Epidermal melanocyte (primary cell): ENCODE measurements at regions not wholly inside any gene's neighbourhood (a gene's known extent, or its start where the extent isn't known, plus 50 kb on each side); places are given as distances from the start of the nearest gene placed in this dataset.
"Not testable (repeated sequence)": the region's sequence is repeated elsewhere in the genome, so short reads cannot be mapped to it uniquely, and the experiment has no call there.

ENCODE experiments used
- DNase-seq: peaks from one replicate; pipeline ENCODE4 v3.0.0; 2011; ENCODE audit warnings: low spot score; ENCODE audit not compliant: insufficient read length

DNA sequence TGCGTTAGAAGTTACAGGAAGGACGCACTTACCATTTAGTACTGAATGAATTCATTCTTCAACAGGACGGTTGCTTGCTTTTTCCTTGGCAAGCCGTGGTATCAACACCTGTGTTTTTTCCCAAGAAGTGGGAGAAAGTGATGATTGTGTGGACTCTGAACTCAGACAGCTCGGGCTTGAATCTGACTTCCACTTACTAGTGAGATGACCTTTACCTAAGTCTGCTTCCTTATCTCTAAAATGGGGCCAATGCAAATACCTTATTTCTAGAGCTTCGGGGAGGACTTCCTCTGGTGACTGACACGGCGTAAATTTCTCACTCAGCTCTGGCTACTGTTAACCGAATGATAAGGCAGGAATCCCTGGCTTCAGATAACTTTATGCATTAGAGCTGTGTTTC lies 146.8 kb upstream of the RBPJ start:
- no peak for DNase-seq

DNA sequence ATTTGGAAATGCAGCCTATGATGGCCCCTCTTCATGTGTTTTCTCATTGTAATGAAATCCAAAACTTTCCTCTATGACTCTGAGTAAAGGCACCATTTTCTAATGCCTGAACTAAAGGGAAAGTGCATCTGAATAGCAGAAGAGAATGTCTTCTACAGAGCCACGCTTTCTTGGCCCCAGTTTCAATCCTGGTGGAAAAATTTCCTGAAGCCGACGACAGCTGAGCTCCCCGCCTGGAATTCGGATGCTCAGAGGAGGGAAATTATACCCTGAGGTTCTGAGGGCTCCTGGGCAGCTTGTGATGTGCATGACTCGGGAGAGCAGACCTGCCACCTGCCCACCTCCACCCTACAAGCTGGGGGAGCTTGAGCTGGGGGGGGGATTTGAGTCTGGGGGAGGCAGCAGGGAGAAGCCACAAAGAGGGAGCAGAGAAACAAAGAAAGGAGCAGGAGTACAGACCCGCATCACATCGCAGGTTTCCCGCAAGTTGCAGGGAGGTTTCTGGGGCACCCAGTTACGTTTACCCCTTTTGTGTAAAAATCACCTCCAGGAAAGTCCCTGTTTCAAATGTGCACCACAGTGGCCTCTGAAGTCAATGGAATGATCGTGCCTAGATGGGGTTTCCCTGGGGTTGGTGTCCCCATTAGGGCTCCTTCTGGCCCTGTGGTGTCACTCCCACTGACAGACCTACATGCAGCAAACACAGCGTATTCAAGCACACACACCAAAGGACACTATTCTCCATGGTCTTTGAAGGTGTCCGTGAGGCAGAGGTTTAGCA lies 145.6 kb upstream of the RBPJ start:
- DNase-seq = no peak

DNA sequence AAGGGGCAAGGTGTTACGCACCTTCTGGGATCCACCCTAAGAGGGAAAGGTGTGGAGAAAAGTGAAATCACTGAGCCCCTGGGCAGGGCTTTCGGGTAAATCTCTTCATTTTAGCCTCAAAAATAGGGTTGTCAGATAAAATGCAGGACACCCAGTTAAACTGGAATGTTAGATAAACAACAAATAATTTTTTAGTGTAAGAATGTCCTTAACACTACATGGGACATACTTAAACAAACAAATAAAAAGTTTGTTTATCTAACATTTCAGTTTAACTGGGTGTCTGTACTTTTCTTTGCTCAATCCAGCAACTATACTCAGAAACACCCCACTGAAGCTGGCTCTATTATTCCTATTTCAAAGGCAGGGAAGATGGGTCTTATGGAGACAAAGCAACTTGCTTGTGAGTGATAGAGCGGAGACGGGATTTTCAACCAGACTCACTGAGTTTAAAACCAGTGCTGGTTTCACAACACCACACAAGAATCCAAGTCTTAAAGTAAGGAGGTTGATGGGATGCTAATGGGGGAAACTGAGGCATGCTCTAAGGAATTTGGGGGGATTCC lies 144.8 kb upstream of the RBPJ start:
- DNase-seq = no peak

DNA sequence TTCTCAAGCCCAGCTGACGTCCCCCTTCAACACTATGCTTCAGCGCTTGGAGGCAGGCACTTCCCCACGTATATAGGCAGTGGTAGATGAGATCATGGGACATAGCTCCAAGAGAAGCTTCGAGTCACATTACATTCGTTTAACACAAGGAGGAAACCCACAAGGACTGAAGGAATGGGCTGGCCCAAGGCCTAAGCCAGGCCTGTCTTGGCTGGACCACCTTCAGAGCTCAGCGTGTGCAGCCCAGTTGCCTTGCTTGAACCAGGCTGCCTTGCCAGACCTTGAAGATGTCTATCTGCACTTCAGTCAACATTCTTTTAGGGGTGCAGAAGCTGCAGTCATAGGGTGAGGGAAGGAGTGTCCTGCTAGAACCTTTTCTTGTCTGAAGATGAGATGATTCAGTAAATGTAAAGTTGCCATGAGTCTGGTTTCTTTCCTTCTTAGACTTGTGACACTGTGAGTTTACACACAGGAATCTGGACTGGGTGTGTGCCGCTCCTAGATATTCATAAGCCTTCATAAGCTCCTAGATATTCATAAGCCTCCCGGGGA lies 144.1 kb upstream of the RBPJ start:
- DNase-seq = no peak

DNA sequence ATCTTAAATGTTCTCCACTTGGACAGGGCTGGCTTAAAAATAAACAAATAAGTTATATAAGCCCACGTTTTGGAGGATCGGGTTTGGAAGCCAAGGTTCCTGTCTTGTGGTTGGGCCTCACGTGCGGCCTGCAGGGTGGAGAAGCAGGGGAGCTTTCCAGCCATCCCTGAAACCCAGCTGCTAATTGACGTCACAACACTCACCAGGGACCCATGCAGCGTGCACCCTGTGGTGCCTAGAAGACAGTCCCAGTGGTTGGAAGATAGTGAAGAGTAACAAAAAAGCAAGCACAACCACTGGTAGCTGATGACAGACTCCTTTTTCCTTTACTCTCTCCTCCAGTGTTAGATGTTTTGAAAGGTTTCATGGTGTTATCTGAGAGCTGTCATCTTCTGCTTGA lies 142.0 kb upstream of the RBPJ start:
- DNase-seq = no peak

DNA sequence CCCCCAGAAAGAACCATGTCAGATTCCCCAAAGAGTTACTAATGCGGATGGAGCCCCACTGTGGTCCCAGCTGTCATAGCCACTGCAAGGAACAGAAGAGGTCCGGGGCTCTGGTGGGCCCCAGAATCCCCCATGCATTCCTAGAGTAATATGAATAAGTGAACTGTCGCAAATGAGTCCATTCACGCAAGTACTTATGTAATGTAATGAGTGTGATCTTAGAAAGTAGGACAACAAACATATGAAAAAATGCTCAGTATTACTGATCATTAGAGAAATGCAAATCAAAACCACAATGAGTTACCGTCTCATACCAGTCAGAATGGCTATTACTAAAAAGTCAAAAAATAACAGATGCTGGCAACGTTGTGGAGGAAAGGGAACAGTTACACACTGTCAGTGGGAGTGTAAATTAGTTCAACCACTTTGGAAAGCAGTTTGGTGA lies 141.5 kb upstream of the RBPJ start:
- DNase-seq = no peak

DNA sequence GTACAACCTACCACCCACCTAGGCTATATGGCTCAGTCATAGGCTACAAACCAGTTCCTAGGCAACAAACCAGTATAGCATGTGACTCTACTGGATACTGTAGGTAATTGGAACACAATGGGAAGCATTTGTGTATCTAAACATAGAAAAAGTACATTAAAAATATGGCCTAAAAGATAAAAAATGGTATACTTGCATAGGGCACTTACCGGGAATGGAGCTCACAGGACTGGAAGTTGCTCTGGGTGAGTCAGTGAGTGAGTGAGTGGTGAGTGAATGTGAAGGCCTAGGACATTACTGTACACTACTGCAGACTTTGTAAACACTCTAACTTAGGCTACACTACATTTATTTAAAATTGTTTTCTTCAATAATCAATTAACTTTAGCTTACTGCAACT lies 139.2 kb upstream of the RBPJ start:
- DNase-seq = no peak

DNA sequence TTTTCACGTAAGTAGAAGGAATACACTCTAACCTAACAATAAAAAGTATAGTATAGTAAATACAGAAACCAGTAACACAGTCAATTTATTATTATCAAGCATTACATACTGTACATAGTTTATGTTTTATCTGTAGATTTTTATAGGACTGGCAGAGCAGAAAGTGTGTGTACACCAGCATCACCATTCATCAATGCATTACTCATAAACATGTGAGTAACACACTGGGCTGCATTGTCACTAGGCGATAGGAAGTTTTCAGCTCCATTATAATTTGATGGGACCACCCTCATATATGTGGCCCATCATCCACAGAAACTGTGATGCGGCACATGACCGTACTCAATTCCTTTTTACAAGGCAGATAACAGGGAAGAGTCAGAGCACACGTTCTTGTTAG lies 137.8 kb upstream of the RBPJ start:
- DNase-seq = no peak

DNA sequence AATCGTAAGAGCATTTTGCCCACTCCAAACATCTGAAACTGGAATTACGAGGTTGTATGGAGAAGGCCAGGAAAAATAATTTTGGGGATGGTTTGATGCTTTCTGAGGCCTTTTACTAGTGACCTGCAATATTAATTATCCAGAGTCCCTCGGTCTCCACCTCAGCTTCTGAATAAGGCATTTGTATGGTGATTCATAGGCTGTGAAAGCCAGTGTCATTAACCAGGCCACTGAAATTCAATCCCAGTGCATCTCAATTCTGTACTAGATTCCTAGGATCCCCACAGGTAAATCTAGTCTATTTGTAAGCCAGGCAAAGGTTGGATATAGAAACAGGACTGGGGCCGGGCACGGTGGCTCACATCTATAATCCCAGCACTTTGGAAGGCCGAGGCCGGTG lies 135.4 kb upstream of the RBPJ start:
- DNase-seq = no peak

DNA sequence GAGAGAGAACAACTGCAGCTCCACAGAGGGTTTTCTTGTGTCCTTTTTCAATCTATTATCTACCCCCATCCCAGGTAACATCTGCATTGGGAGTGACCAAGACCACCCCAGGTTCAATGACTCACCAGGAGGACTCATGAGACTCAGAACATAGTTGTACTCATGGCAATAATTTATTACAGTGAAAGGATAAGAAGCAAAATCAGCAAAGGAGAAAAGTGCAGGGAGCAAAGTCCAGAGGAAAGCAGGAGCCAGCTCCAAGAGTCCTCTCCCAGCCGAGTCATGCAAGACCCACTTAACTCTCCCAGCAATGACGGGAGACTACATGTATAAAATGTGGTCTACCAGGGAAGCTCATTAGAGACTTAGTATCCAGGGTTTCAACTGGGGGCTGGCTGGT lies 129.5 kb upstream of the RBPJ start:
- no peak for DNase-seq

DNA sequence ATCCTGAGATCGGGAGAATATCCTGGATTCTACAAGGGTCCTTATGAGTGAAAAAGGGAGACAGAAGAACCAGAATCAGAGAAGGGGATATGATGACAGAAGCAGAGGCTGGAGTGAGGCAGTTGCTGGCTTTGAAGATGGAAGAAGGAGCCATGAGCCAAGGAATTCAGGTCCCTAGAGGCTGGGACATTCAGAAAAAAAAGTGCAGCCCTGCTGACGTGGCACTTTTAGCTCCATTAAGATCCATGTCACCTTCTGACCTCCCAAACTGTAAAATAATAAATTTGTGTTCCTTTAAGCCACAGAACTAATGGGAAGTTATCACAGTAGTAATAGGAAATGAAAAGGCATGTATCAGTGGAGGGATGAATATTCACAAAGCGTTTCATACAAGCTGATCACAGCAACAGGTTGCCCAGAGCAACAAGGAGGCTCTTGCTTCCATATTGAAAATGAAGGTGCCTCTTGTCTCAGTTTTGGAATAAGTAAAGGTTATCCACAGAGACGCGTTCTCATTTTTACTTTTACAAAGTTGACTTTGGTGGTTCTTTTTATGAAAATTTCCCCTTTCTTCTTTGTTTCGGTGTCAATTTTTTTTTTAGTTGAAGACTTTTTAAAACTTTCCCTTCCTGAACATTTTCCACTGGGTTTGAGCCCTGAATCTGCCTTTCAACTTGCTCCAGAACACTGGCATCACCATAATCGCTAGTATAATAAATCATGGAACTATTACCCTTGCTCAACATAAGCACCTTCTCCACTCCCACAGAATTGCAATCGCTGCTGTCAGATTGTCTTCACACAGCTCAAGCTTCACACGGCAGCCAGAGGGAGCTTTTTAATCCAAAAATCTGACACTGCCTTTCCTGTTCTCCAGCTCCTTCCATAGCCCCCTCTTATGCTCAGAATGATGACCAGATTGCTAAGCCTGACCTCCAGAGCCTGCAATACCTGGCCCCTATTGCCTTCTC lies 127.6 kb upstream of the RBPJ start:
- no peak for DNase-seq

DNA sequence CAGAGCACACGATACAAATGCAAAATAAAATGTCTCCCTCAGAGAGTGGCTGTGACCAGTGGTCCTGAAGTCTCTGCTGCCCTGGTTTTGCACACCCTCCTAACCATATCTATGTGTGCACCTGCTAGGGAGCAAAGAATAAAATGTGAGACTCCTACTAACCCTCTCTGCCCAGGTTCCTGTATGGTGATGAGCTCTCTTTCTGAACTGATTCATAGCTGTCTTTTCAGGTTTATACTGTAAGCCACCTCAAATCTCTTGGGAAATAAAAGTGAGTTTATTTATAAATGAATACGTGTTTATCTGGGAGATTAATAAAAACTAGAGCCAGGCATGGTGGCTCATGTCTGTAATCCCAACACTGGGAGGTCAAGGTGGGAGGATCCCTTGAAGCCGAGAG lies 126.0 kb upstream of the RBPJ start:
- DNase-seq = no peak

DNA sequence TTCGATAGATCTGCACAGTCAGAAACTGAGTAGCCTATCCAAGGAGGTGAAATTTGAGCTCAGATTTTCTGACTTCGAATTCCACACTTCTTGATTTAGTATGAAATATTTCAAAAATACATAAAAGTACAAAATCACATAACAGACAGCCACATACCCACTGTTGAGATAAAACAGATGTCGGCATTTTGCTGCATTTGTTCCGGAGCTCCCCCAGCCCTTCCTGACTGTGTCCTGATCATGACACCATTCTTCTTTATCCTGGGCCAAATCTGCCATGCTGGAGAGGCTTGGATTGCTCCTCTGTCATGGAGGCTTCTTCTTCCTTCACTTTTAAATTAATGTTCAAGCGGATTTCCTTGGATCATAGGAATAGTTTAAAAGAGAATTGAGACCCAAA lies 124.2 kb upstream of the RBPJ start:
- no peak for DNase-seq

DNA sequence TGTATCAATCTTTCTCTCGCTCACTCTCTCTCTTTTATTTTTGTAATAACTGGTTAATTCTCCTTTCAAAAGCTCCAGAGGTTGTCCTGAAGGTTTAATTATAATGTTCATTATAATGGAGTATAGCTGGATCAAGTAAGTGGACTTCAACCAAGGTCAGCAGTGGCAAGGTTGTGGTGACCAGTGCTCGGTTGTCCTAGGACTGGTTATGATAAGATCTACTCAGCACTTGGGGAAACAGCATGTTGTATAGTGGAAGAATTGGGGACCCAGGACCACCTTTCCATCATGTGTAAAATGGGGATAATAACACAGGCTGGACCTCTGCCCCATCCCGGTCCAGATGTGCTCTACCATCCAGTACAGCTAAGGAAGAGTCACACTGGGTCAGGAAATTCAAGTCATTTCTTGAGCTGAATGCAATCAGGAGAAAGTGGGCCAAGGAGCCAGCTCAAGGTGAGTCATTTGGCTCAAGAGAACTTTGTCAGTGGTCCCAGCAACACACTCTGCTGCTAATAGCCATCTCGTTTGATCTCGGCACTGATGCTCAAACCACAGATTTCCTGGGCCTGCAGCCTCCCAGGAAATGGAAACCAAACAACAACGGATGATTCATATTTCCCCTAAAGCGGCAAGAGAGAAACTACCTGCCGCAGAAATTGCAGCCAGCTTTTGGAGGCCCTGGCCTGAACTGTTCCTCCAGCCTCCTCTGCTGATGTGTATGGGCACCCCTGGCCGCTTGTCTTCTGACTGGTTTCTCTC lies 123.6 kb upstream of the RBPJ start:
- no peak for DNase-seq

DNA sequence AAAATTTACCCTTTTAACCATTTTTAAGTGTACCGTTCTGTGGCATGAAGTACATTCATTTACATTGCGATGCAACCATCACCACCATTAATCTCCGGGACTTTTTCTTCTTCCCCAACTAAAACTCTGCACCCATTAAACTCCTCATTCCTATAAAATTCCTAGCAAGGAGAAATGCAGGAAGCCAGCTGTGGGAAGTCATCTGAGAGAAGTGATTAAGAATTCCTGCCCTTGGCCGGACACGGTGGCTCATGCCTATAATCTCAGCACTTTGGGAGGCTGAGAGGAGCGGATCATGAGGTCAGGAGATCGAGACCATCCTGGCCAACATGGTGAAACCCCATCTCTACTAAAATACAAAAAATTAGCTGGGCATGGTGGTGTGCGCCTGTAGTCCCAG lies 121.9 kb upstream of the RBPJ start:
- not testable (repeated sequence) for DNase-seq

DNA sequence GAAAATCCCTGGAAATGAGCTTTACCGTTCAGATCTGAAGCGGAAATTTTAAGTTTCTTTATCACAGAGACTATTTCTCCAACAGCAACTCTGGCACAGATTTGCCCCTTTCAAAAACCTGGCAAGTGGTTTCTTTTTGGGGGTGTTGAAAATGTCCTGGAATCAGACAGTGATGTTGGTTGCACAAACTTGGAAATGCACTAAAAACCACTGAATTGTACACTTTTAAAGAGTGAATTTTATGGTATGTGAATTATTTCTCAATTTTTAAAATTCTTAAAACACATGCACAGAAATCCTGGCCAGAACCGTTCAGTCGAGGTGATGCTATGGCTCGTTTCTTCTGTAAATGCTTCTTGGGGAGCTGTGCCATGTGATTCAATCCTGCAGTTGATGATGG lies 121.2 kb upstream of the RBPJ start:
- no peak for DNase-seq

DNA sequence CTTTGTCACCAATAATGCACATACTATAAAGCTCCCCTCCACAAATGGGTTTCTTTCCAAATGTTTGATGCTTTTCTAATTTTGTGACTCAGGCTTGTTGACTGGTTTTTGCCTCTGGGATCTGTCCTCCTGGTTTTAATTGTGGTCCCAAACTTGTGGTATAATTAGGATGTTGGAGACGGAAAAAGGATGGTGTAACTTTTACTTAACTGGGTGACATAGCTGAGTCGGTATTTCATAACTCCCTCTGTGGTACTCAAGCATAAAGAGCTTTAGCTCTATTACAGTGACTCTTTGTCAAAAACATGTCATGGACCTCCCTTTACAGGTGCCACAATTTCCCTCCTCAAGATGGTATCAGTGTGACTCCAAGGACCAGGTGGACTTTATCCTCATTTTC lies 119.7 kb upstream of the RBPJ start:
- no peak for DNase-seq

DNA sequence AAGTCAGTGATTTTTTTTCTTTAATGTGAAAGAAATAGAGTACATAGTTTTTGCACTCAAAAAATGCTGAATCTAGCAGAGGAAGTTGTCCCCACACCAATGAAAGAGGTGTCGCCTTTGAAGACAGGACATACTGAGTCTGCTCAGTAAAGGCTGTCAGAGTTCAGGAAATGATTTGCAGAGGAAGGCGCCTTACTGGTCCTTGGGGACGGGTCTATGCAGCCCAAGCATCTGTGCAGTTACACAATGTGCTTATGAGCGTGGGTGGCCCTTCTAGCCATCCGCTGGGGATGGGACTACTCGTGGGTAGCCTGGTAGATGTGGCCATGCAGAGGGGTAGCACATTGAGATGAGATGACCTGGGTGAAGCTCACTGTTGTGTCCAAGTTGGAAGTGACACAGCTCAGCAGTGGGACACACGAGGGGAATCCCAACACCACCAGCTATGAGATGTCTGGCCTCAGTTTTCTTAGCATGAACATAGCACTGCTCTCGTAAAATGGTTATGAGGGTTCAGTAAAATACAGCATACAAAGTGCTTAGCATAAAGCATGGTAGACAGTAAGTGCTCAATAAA lies 116.5 kb upstream of the RBPJ start:
- no peak for DNase-seq

DNA sequence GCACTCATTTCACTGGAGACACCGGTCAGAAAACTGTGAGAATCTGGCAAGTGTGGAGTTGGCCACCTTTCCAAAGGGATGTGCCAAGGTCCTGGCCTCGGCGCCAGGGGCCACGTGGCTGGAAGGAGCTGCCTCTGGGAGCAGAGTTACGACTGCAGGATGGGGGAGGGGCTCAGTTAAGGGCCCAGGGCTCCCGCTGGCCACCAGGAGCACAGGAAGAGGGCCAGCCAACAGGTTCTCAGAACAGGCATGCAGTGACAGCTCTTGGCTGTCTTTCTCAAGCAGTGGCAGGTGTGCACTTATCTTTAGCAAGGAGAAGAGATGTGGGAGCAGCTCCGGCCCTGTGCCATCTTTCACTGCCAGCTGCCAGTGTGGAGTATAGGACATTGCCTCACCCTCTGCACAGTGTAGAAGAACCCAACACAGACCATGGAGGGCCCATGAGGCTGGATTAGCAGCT lies 115.9 kb upstream of the RBPJ start:
- DNase-seq = no peak

DNA sequence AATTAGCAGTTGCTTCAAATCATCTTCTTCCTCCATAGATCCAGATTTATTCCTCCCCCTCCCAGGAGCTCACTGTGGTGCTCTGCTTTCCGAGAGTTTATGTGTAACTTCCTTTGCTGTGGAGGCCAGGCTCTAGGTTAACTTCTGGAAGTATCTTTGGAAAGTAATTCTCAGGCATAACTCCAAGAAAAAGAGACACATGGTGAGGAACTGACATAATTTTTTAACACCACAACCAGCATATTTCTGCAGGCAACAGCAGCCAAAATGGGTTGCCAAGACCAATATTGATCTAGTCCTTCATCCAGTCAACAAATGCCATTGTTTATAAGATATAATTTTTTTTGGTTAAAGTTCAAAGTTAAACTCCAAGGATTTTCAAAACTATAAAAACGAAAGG lies 114.5 kb upstream of the RBPJ start:
- no peak for DNase-seq

DNA sequence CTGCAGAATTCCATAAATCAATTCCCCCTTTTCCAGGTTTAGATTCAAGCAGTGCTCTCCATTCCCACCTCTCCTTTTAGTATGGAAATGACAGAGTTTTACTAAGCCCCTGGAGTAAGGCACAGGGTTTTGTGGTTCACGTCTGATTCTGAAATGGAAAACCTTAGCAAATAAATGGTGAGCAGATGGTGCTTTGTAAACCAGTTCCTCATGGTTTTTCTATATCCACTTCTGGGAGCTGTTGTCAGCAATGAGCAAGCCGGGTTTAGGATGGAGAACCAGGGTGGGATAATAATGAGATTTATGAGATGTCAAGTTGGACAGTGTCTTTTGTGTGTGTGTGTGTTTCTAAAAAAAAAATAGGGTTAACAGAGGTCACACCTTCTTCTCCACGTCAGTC lies 113.8 kb upstream of the RBPJ start:
- DNase-seq = no peak
